Aorta (tissue), 5 donors: ENCODE measurements at regions not wholly inside any gene's neighbourhood (a gene's known extent, or its start where the extent isn't known, plus 50 kb on each side); places are given as distances from the start of the nearest gene placed in this dataset.
"Not testable (repeated sequence)": the region's sequence is repeated elsewhere in the genome, so short reads cannot be mapped to it uniquely, and the experiment has no call there.

Source experiments
- ATAC-seq: fragments of 200-7000 bp; cut with Tn5 transposase; one replicate; pipeline ENCODE4 v1.9.1; 2022; ENCODE audit warnings: moderate library complexity; ENCODE audit not compliant: low FRiP score
- DNase-seq, 2 donors: peaks; one replicate each; pipeline ENCODE4 v3.0.0-alpha.2; 2020
- H3K27ac ChIP-seq, 2 donors: one replicate each; pipeline ENCODE4 v1.5.1; 2013; ENCODE audit warnings: low read length in 2 of 2, mild to moderate bottlenecking in 2 of 2, moderate library complexity in 2 of 2, control low read depth in 1 of 2, inconsistent platforms in 1 of 2, low read depth in 1 of 2
- H3K27me3 ChIP-seq, 2 donors: one replicate each; pipeline ENCODE4 v1.6.1; 2013; ENCODE audit warnings: control low read depth in 1 of 2, low read length in 1 of 2, mild to moderate bottlenecking in 1 of 2, moderate library complexity in 1 of 2; ENCODE audit not compliant: insufficient read depth in 2 of 2, control insufficient read depth in 1 of 2
- H3K36me3 ChIP-seq, 2 donors: one replicate each; pipeline ENCODE4 v1.6.1; 2013; ENCODE audit warnings: control low read depth in 1 of 2, low read length in 1 of 2, mild to moderate bottlenecking in 1 of 2; ENCODE audit not compliant: insufficient read depth in 2 of 2, control insufficient read depth in 1 of 2
- H3K4me1 ChIP-seq, 2 donors: one replicate each; pipeline ENCODE4 v1.6.1; 2013; ENCODE audit warnings: low read length in 2 of 2, control low read depth in 1 of 2, mild to moderate bottlenecking in 1 of 2, moderate library complexity in 1 of 2; ENCODE audit not compliant: insufficient read depth in 2 of 2, control insufficient read depth in 1 of 2
- H3K4me3 ChIP-seq, 2 donors: one replicate each; pipeline ENCODE4 v1.5.1; 2013; ENCODE audit warnings: low read length in 2 of 2, control low read depth in 1 of 2, mild to moderate bottlenecking in 1 of 2
- H3K9me3 ChIP-seq: one replicate; pipeline ENCODE4 v1.6.1; 2013; ENCODE audit warnings: mild to moderate bottlenecking, low read length; ENCODE audit not compliant: control insufficient read depth
- WGBS, 2 donors: extraction: QIAGEN DNeasy Blood & Tissue Kit; methylation state at CpG; one replicate each; pipeline ENCODE4 v1.1.7; 2013; 5-methylcytosine and 5-hydroxymethylcytosine counted together
- intact Hi-C, 2 donors: fragments of 100-400 bp; cut with DNase I; formaldehyde crosslinking; loops; one replicate each; pipeline versions ENCODE4 v1.14.2 to v1.15.0; 2022
- donor health status: healthy with polysubstance abuse.
- donor health status: Bipolar disorder and iron deficiency.
- donor health status: DM: no; HTN: no; CAD: no.
- donor health status: DM: no; HTN: no; CAD: no.
- donor health status: DM: yes; HTN: yes; CAD: no.

DNA sequence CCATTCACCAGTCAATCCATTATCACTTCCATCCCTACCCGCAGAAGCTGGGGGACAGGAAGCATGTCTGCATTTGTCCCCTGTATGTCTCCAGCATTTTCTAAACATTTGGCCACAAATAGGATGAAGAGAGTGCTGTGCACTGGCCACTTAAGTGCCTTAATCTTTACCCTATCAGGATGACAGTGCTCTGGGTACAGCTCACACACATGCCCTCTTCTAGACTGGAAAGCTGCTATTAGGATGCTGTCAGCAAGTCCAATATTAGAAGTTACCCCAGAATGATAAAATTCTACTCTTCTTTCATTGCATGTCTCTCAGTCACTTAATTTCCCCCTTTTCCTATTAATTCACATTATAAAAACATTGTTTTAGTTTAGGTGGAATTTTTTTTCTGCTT is 168.4 kb downstream of the RASEF start:
- H3K27me3 ChIP-seq, result no peaks in the 10 kb centered on the region
- no peak for ATAC-seq
- no peak for DNase-seq
- no peak overlapping the region for H3K4me3 ChIP-seq
- no peaks in the 10 kb centered on the region for H3K9me3 ChIP-seq
- no peaks in the 10 kb centered on the region for H3K36me3 ChIP-seq
- H3K4me1 ChIP-seq, result no peaks in the 10 kb centered on the region
- H3K27ac ChIP-seq, result no peak overlapping the region
- intact Hi-C loops, result no loop called here
- 41 to 47% methylated on average over 1 of the region's 1 CpG for WGBS, 2 donors

DNA sequence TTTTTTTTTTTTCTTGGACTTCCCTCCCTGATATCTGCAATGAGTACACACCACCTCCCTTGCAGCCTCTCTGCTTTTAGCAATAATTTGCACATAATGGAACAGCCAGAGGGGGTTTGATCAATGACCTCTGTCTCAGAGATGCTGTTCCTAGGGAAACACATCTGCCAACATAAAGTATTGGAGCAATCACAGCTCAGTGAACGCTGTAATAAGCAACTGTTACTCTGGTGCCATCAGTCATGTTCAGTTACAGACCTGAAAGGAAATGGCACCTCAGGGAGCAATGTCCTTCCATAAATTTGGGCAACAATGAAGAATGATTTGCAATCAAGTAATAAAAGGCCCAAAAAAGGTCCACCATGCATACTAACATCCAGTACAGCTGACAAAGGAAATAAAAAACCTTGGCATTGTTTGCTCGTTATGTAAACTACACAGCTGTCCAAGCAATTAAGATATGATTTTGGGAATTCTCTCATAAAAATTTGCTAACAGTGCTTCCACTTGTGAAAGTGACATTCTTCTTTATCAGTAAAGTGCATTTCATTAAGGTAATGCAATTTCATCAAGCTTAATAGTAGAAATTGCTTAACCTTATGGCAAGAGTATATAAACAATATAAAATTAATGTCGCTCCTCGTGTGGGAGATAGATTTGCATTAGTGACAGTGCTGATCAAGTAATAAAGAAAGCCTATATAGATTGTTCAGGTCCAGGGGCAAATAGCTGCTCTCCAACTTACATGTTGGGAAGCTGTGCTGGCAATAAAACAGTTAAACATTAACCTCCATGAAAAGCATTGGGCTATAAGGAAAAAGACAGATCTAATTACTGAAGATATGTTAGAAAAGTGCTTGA is 167.8 kb downstream of the RASEF start:
- intact Hi-C loops, result no loop called here
- H3K27ac ChIP-seq, result no peak overlapping the region

DNA sequence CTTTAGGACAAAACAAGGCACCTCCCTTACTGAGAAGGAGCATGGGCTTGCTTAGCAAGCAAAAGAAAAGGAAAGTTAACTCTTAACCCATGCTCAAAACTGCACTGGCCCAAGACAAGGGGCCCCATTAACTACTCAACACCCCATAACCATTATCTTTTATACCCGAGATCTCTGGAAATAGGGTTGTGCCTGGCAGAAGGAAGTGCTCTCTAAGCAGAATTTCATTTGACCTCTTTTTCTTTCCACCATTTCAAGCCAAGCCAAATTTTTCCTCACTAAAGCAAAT is 167.2 kb downstream of the RASEF start:
- Histone ChIP-seq H3K9me3 (no peaks in the 10 kb centered on the region), H3K36me3 (no peaks in the 10 kb centered on the region), H3K27ac (no peak overlapping the region), H3K4me3 (no peak overlapping the region), H3K27me3 (no peaks in the 10 kb centered on the region), H3K4me1 (no peaks in the 10 kb centered on the region)
- ATAC-seq, result no peak
- no peak for DNase-seq
- intact Hi-C loops, result no loop called here
- 11 to 21% methylated on average over 1 of the region's 1 CpG for WGBS, 2 donors

More for the DNA sequence above, 167.8 kb downstream of the RASEF start:
- Histone ChIP-seq H3K27me3 (no peaks in the 10 kb centered on the region), H3K4me1 (no peaks in the 10 kb centered on the region), H3K9me3 (no peaks in the 10 kb centered on the region), H3K36me3 (no peaks in the 10 kb centered on the region), H3K4me3 (no peak overlapping the region)
- DNase-seq, result no peak
- no peak for ATAC-seq
- 57 to 58% methylated on average over 4 of the region's 4 CpGs for WGBS, 2 donors

DNA sequence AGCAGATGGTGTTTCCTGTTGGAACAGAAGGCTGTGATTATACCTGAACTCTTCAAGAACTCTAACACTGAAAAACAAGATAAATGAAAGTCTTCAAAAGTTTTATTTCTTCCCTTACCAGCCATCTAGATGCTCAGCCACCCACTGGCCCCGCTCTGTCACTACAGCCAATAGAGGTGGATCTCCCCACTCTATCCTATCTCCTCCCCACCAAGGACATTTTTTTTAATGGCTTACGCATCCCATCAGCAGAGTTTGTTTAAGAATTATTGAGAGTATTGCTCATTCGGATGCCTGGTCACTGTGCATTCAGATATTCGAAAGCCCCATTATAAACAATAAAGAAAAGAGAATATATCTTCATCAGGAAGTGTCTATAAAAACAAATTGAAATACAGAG is 159.4 kb downstream of the RASEF start:
- DNase-seq (no peak), ATAC-seq (no peak)
- Histone ChIP-seq H3K36me3 (no peaks in the 10 kb centered on the region), H3K4me3 (no peak overlapping the region), H3K27ac (no peak overlapping the region), H3K9me3 (peaks cover 1% of the 10 kb centered on the region), H3K4me1 (no peaks in the 10 kb centered on the region), H3K27me3 (no peaks in the 10 kb centered on the region)
- intact Hi-C loops, result no loop called here
- 83 to 89% methylated on average over 4 of the region's 4 CpGs for WGBS, 2 donors

DNA sequence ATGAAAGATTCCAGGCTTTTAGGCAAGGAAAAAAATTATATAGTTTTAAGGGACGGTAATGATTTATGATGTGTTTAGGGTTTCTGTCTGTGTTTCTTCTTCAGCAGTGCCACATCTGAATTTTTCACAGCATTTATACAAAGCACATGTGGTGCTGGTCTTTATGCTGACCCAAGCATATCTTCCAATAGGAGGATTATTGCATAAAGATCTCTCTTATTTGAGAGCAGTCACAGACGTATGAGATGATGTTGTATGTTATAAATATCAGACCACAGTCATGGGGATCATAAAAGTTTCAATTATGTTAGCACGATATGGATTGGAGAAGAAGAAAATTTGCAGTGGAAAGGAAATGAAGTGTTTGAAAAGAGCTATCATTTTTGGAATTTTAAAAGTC is 150.9 kb downstream of the RASEF start:
- Histone ChIP-seq H3K36me3 (no peaks in the 10 kb centered on the region), H3K4me1 (no peaks in the 10 kb centered on the region), H3K27me3 (no peaks in the 10 kb centered on the region), H3K9me3 (no peaks in the 10 kb centered on the region), H3K4me3 (no peak overlapping the region), H3K27ac (no peak overlapping the region)
- DNase-seq (no peak), ATAC-seq (no peak)
- 36 to 46% methylated on average over 3 of the region's 3 CpGs for WGBS, 2 donors
- intact Hi-C loops, result no loop called here

DNA sequence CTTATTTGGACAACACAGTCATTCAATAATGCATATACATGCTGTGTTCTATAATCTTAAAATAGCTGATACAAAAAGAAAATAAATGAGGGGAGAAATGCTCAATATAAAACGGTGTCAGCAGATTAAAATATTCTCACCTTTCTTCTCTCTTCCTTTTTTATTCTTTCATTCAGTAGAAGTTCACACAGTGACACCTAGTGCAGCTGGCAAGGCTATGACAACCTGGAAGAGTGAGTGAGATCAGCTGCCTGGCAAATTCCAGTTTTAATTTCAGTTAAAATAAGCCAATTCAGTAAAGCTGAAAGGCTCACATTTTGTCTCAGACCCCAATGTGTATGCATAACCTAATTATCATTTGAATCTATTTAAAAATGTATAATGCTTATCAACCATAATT is 150.3 kb downstream of the RASEF start:
- no peak overlapping the region for H3K27ac ChIP-seq
- H3K4me3 ChIP-seq, result no peak overlapping the region
- H3K36me3 ChIP-seq, result no peaks in the 10 kb centered on the region
- no peaks in the 10 kb centered on the region for H3K4me1 ChIP-seq
- intact Hi-C loops, result no loop called here
- WGBS, 2 donors, result 15 to 17% methylated on average over 1 of the region's 1 CpG
- ATAC-seq (no peak), DNase-seq (no peak)
- no peaks in the 10 kb centered on the region for H3K9me3 ChIP-seq
- H3K27me3 ChIP-seq, result no peaks in the 10 kb centered on the region

DNA sequence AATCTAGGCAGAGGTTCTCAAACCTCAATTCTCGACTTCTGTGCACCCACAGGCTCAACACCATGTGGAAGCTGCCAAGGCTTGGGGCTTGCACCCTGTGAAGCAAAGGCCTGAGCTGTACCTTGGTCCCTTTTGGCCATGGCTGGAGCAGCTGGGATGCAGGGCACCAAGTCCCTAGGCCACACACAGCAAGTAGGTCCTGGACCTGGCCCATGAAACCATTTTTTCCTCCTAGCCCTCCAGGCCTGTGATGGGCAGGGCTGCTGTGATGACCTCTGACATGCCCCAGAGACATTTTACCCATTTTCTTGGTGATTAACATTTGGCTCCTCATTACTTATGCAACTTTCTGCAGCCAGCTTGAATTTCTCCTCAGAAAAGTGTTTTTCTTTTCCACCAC is 146.7 kb downstream of the RASEF start:
- ATAC-seq, intact Hi-C loops, H3K4me1 ChIP-seq, H3K4me3 ChIP-seq, H3K36me3 ChIP-seq, DNase-seq, H3K9me3 ChIP-seq, H3K27me3 ChIP-seq, H3K27ac ChIP-seq: not testable (repeated sequence)
- WGBS, 2 donors, result 48 to 57% methylated on average over 1 of the region's 1 CpG

DNA sequence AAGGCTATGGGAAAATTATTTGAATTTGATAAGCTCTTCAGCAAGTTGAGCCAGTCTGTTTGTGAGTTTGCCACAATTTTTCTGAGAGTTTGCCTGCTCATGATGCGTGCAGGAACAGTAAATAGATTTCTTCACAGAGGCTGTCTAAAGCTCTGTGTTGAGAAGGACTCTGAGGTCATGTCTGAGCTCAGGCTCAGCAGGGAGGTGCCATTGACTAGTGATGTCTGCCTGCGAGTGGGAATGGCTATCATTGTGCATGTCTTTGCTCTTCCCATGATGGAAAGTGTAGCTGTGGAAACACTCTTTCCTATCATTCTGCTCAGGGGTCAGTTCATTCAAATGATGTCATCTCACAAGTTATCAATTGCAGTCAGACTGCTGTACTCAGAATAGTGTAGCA is 142.8 kb downstream of the RASEF start:
- 47 to 56% methylated on average over 2 of the region's 2 CpGs for WGBS, 2 donors
- intact Hi-C loops, result no loop called here

DNA sequence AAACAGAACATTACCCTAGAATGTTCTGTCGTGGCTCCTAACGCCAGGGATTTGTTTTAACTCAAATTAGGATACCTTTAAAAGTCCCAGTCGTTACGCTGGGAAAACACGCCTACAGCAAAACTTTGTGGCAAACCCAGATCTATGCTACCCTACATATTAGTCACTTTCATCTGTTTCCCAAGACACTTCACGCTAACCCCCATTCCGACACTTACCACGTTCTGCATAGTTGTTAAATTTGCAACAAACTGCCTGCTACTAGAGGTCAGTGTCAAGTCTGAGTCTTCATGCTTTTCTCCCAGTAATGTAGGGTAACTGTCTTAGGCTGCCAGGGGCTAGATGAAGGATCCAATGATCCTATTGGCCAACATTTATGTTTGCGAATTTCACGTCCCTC is 140.3 kb downstream of the RASEF start:
- Histone ChIP-seq H3K4me3 (no peak overlapping the region), H3K9me3 (peaks cover 3% of the 10 kb centered on the region), H3K4me1 (no peaks in the 10 kb centered on the region), H3K27ac (no peak overlapping the region), H3K27me3 (no peaks in the 10 kb centered on the region), H3K36me3 (no peaks in the 10 kb centered on the region)
- intact Hi-C loops, result no loop called here
- 80% methylated on average over 10 of the region's 10 CpGs for WGBS, 2 donors
- DNase-seq (no peak), ATAC-seq (no peak)

More for the DNA sequence above, 142.8 kb downstream of the RASEF start:
- Histone ChIP-seq H3K27ac (no peak overlapping the region), H3K4me1 (no peaks in the 10 kb centered on the region), H3K36me3 (no peaks in the 10 kb centered on the region), H3K4me3 (no peak overlapping the region), H3K27me3 (no peaks in the 10 kb centered on the region), H3K9me3 (peaks cover 3% of the 10 kb centered on the region)
- ATAC-seq (no peak), DNase-seq (no peak)
